Adrenal gland (tissue), 9 donors: ENCODE measurements at regions not wholly inside any gene's neighbourhood (a gene's known extent, or its start where the extent isn't known, plus 50 kb on each side); places are given as distances from the start of the nearest gene placed in this dataset.

Source experiments
- DNase-seq, 7 donors: peaks; one replicate each; pipeline ENCODE4 v3.0.0-alpha.2; 2019 to 2020
- H3K27ac ChIP-seq, 5 donors: fragments of 200-600 bp; sonication (generic) in 4 of 5; 1 replicate in 3 of 5; 2 replicates in 2 of 5; pipeline versions ENCODE4 v1.5.1 to v1.8.0; 2016 to 2020; ENCODE audit warnings: mild to moderate bottlenecking in 1 of 5
- H3K27me3 ChIP-seq: fragments of 200-600 bp; 2 replicates; pipeline ENCODE4 v1.8.0; 2021
- H3K36me3 ChIP-seq, 2 donors: fragments of 200-600 bp; replicated peaks in 1 of 2; 1 replicate in 1 of 2; 2 replicates in 1 of 2; pipeline versions ENCODE4 v1.5.1 to v1.8.0; 2018 to 2022
- H3K4me1 ChIP-seq, 2 donors: fragments of 200-600 bp; replicated peaks in 1 of 2; 1 replicate in 1 of 2; 2 replicates in 1 of 2; pipeline versions ENCODE4 v1.5.1 to v1.8.0; 2018 to 2021
- H3K4me3 ChIP-seq, 4 donors: fragments of 200-600 bp; sonication (generic) in 3 of 4; one replicate each; pipeline ENCODE4 v1.5.1; 2016 to 2018
- H3K9me3 ChIP-seq, 3 donors: fragments of 200-600 bp; sonication (generic) in 1 of 3; replicated peaks in 1 of 3; 1 replicate in 2 of 3; 2 replicates in 1 of 3; pipeline versions ENCODE4 v1.5.1 to v1.8.0; 2016 to 2021
- CTCF ChIP-seq, 6 experiments: fragments of 450-650 bp in 4 of 6; fragments of 200-600 bp in 2 of 6; sonication (generic) in 1 of 6; IDR thresholded peaks; 1 replicate in 5 of 6; 2 replicates in 1 of 6; pipeline versions ENCODE4 v1.5.1 to v1.8.0; 2016 to 2021; ENCODE audit warnings: antibody characterized with exemption in 6 of 6, mild to moderate bottlenecking in 2 of 6, moderate library complexity in 1 of 6
- POLR2A ChIP-seq, 2 donors: fragments of 450-650 bp; IDR thresholded peaks; one replicate each; pipeline ENCODE4 v1.6.1; 2017; ENCODE audit warnings: antibody characterized with exemption in 2 of 2, mild to moderate bottlenecking in 2 of 2, moderate library complexity in 1 of 2
- WGBS, 4 donors: extraction: QIAGEN DNeasy Blood & Tissue Kit in 2 of 4; methylation state at CpG; one replicate each; pipeline versions ENCODE4 v1.1.5 to v1.1.7; 2013 to 2017; 5-methylcytosine and 5-hydroxymethylcytosine counted together
- intact Hi-C, 2 donors: fragments of 100-400 bp; cut with DNase I; formaldehyde crosslinking; loops; one replicate each; pipeline versions ENCODE4 v1.14.1 to v1.15.0; 2022 to 2023
- donor health status: healthy with polysubstance abuse.
- donor health status: Bipolar disorder and iron deficiency.
- donor health status: DM: yes; HTN: yes; CAD: no.
- donor health status: DM: no; HTN: no; CAD: no.
- donor health status: DM: no; HTN: no; CAD: no.

GRCh38 chr2:222351035-222351434, 52.2 kb upstream of the PAX3 start:
- no peaks in the 10 kb centered on the region for H3K27me3 ChIP-seq
- intact Hi-C loops = no loop called here
- H3K4me3 ChIP-seq = no peak overlapping the region
- DNase-seq = no peak
- H3K9me3 ChIP-seq = peaks cover 0 to 6% (median 6%) of the 10 kb centered on the region in 3 donors
- H3K4me1 ChIP-seq = no peaks in the 10 kb centered on the region
- H3K36me3 ChIP-seq = no peaks in the 10 kb centered on the region
- TF ChIP-seq CTCF (IDR thresholded peaks at IDR 0.05) (no peak), POLR2A (IDR thresholded peaks at IDR 0.05) (no peak)
- 80 to 96% (median 91%) methylated on average over 1 of the region's 1 CpG for WGBS, 4 donors
- no peak overlapping the region for H3K27ac ChIP-seq

GRCh38 chr2:222352981-222353380, 54.2 kb upstream of the PAX3 start:
- H3K4me3 ChIP-seq = no peak overlapping the region
- H3K4me1 ChIP-seq = no peaks in the 10 kb centered on the region
- peaks cover 0 to 6% (median 6%) of the 10 kb centered on the region in 3 donors for H3K9me3 ChIP-seq
- intact Hi-C loops = no loop called here
- WGBS, 4 donors = 85 to 89% (median 88%) methylated on average over 4 of the region's 4 CpGs
- no peaks in the 10 kb centered on the region for H3K27me3 ChIP-seq
- H3K36me3 ChIP-seq = no peaks in the 10 kb centered on the region
- TF ChIP-seq POLR2A (IDR thresholded peaks at IDR 0.05) = no peak
- no peak for TF ChIP-seq CTCF (IDR thresholded peaks at IDR 0.05)
- no peak for DNase-seq
- H3K27ac ChIP-seq = no peak overlapping the region

DNA sequence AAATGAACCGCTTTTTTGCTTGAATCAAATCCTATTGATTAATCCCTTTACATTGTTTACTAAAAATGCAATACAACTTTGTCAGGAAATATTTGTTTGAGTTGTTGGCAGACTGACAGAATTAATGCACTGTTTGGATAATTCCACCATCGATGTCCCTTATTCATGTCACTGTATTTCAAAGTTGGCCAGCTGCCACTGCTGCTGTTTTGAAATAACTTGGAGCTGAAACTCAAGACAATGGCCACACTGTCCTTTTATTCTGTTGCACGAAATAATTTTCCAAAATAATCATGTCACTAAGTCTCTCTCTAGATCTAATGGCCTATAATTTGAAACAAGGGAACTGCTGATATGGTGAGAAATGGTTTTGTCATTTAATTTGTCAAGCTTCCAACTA, 55.2 kb upstream of the PAX3 start:
- WGBS, 4 donors = 47 to 62% (median 49%) methylated on average over 3 of the region's 3 CpGs
- peaks cover 0 to 6% (median 6%) of the 10 kb centered on the region in 3 donors for H3K9me3 ChIP-seq
- intact Hi-C loops = no loop called here
- H3K27me3 ChIP-seq = no peaks in the 10 kb centered on the region
- TF ChIP-seq CTCF (IDR thresholded peaks at IDR 0.05) (no peak), POLR2A (IDR thresholded peaks at IDR 0.05) (no peak)
- DNase-seq = peak in 6 of 7 donors; percentile 22 to 75 (median 51)
- no peaks in the 10 kb centered on the region for H3K36me3 ChIP-seq
- no peak overlapping the region for H3K4me3 ChIP-seq
- H3K27ac ChIP-seq = no peak overlapping the region
- H3K4me1 ChIP-seq = peaks cover 0 to 6% of the 10 kb centered on the region in 2 donors

DNA sequence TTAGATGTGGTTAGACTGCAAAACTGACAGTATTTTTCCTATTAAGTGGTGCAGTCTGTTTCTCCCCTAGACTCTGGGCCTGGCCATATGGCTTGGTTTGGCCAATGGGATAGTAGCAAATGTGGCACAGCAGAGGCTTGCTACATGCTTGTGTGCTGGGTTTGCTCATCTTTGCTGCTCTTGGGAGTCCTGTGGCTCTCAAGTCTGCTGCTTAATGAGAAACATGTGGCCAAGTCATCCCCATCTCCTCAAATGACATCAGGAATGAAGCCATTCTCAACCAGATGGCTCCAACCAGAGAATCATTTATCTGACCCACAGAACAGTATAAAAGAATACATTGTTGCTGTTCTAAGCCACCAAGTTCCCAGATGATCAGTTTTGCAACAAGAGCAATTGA, 57.1 kb upstream of the PAX3 start:
- intact Hi-C loops = no loop called here
- H3K36me3 ChIP-seq = no peaks in the 10 kb centered on the region
- peaks cover 0 to 6% of the 10 kb centered on the region in 2 donors for H3K4me1 ChIP-seq
- no peak for TF ChIP-seq POLR2A (IDR thresholded peaks at IDR 0.05)
- no peak for TF ChIP-seq CTCF (IDR thresholded peaks at IDR 0.05)
- DNase-seq = peak in 1 of 7 donors; percentile 60
- peaks cover 0 to 6% (median 6%) of the 10 kb centered on the region in 3 donors for H3K9me3 ChIP-seq
- no peaks in the 10 kb centered on the region for H3K27me3 ChIP-seq
- no peak overlapping the region for H3K4me3 ChIP-seq
- no peak overlapping the region for H3K27ac ChIP-seq
